ENCODE measurements at regions not wholly inside any gene's neighbourhood (a gene's known extent, or its start where the extent isn't known, plus 50 kb on each side); places are given as distances from the start of the nearest gene placed in this dataset.

GRCh38 chr10:10731366-10731765 is 286.3 kb upstream of the CELF2 start:
- Histone ChIP-seq H2AFZ (ENCODE audit: low read depth, low read length, poor library complexity, severe bottlenecking) (no peak overlapping the region), H3K27me3 (ENCODE audit: insufficient read depth, low read length) (no peaks in the 10 kb centered on the region), H3K4me1 (ENCODE audit: control insufficient read depth in 1 of 2, insufficient read depth in 2 of 2, low read length in 2 of 2) (no peaks in the 10 kb centered on the region), H3K9ac (ENCODE audit: low read length) (no peak overlapping the region), H4K20me1 (ENCODE audit: insufficient read depth) (no peaks in the 10 kb centered on the region), H3K36me3 (ENCODE audit: control insufficient read depth in 1 of 2, insufficient read depth in 2 of 2, low read length in 2 of 2) (no peaks in the 10 kb centered on the region), H3K9me3 (ENCODE audit: control insufficient read depth in 1 of 2, insufficient read depth in 1 of 2, low read depth in 1 of 2, low read length in 2 of 2) (peaks cover 3 to 19% of the 10 kb centered on the region in 2 experiments; a peak in 3 of 4 replicates), H3K4me3 (replicated peaks in 1 of 2; ENCODE audit: low read depth in 1 of 2, low read length in 2 of 2) (no peak overlapping the region), H3K9me2 (ENCODE audit: insufficient read depth) (no peaks in the 10 kb centered on the region), H3K27ac (ENCODE audit: low read depth, low read length) (no peak overlapping the region), H3K79me2 (ENCODE audit: insufficient read depth, low read length) (no peaks in the 10 kb centered on the region), H3K4me2 (ENCODE audit: low read length) (no peak overlapping the region)
- CTCF ChIA-PET, result no interaction called here
- intact Hi-C loops (cut with micrococcal nuclease), result no loop called here
- ATAC-seq (no peak), DNase-seq (ENCODE audit: low read depth, low spot score) (no peak)
- RAD21 ChIA-PET (ENCODE audit: low non-redundant PET in 1 of 2, low total read pairs in 2 of 2, uncharacterized antibody in 2 of 2, unreplicated experiment in 2 of 2), result no interaction called here
- TF ChIP-seq EZH2 (IDR thresholded peaks at IDR 0.05), result no peak
- TF ChIP-seq, protein P1, sequence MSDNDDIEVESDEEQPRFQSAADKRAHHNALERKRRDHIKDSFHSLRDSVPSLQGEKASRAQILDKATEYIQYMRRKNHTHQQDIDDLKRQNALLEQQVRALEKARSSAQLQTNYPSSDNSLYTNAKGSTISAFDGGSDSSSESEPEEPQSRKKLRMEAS (IDR thresholded peaks at IDR 0.05), result no peak
- TF ChIP-seq ZNF274 (IDR thresholded peaks at IDR 0.05; ENCODE audit: low read depth, low read length), result no peak
- TF ChIP-seq ATF3 (IDR thresholded peaks at IDR 0.05), result no peak
- no peak for TF ChIP-seq ZBTB33 (IDR thresholded peaks at IDR 0.05; ENCODE audit: extremely low read depth, insufficient replicate concordance, low read length)
- BruUV-seq (replicated peaks), result no TSS peak
- POLR2A ChIA-PET, result no interaction called here

GRCh38 chr10:10734356-10735064 is 283.2 kb upstream of the CELF2 start:
- DNase-seq (ENCODE audit: low read depth, low spot score) (no peak), ATAC-seq (no peak)
- H3K4me3 ChIP-seq (replicated peaks in 1 of 2; ENCODE audit: low read depth in 1 of 2, low read length in 2 of 2), result no peak overlapping the region
- H2AFZ ChIP-seq (ENCODE audit: low read depth, low read length, poor library complexity, severe bottlenecking), result no peak overlapping the region
- no peak overlapping the region for H3K27ac ChIP-seq (ENCODE audit: low read depth, low read length)
- H3K79me2 ChIP-seq (ENCODE audit: insufficient read depth, low read length), result no peaks in the 10 kb centered on the region
- no TSS peak for BruUV-seq (replicated peaks)
- no peak overlapping the region for H3K4me2 ChIP-seq (ENCODE audit: low read length)
- H3K36me3 ChIP-seq (ENCODE audit: control insufficient read depth in 1 of 2, insufficient read depth in 2 of 2, low read length in 2 of 2), result no peaks in the 10 kb centered on the region
- peaks cover 11 to 33% of the 10 kb centered on the region in 2 experiments for H3K9me3 ChIP-seq (ENCODE audit: control insufficient read depth in 1 of 2, insufficient read depth in 1 of 2, low read depth in 1 of 2, low read length in 2 of 2)
- ChIA-PET RAD21 (ENCODE audit: low non-redundant PET in 1 of 2, low total read pairs in 2 of 2, uncharacterized antibody in 2 of 2, unreplicated experiment in 2 of 2) (no interaction called here), CTCF (no interaction called here), POLR2A (no interaction called here)
- intact Hi-C loops (cut with micrococcal nuclease), result no loop called here
- no peaks in the 10 kb centered on the region for H3K27me3 ChIP-seq (ENCODE audit: insufficient read depth, low read length)
- no peaks in the 10 kb centered on the region for H3K9me2 ChIP-seq (ENCODE audit: insufficient read depth)
- H3K4me1 ChIP-seq (ENCODE audit: control insufficient read depth in 1 of 2, insufficient read depth in 2 of 2, low read length in 2 of 2), result no peaks in the 10 kb centered on the region
- no peak overlapping the region for H3K9ac ChIP-seq (ENCODE audit: low read length)
- H4K20me1 ChIP-seq (ENCODE audit: insufficient read depth), result no peaks in the 10 kb centered on the region
- no peak for TF ChIP-seq ZNF274 (IDR thresholded peaks at IDR 0.05; ENCODE audit: low read depth, low read length)
- no peak for TF ChIP-seq SRF (IDR thresholded peaks at IDR 0.05; ENCODE audit: low read depth)
- no peak for TF ChIP-seq RAD21 (IDR thresholded peaks at IDR 0.05; ENCODE audit: low read depth)
- TF ChIP-seq JUND (IDR thresholded peaks at IDR 0.05), result no peak
- TF ChIP-seq ZBTB33 (IDR thresholded peaks at IDR 0.05; ENCODE audit: extremely low read depth, insufficient replicate concordance, low read length), result no peak
- no peak for TF ChIP-seq SP1 (IDR thresholded peaks at IDR 0.05; ENCODE audit: low read depth)
- no peak for TF ChIP-seq ZFX (IDR thresholded peaks at IDR 0.05)
- no peak for TF ChIP-seq CEBPB (IDR thresholded peaks at IDR 0.05; ENCODE audit: low read depth)
- TF ChIP-seq, protein P2, sequence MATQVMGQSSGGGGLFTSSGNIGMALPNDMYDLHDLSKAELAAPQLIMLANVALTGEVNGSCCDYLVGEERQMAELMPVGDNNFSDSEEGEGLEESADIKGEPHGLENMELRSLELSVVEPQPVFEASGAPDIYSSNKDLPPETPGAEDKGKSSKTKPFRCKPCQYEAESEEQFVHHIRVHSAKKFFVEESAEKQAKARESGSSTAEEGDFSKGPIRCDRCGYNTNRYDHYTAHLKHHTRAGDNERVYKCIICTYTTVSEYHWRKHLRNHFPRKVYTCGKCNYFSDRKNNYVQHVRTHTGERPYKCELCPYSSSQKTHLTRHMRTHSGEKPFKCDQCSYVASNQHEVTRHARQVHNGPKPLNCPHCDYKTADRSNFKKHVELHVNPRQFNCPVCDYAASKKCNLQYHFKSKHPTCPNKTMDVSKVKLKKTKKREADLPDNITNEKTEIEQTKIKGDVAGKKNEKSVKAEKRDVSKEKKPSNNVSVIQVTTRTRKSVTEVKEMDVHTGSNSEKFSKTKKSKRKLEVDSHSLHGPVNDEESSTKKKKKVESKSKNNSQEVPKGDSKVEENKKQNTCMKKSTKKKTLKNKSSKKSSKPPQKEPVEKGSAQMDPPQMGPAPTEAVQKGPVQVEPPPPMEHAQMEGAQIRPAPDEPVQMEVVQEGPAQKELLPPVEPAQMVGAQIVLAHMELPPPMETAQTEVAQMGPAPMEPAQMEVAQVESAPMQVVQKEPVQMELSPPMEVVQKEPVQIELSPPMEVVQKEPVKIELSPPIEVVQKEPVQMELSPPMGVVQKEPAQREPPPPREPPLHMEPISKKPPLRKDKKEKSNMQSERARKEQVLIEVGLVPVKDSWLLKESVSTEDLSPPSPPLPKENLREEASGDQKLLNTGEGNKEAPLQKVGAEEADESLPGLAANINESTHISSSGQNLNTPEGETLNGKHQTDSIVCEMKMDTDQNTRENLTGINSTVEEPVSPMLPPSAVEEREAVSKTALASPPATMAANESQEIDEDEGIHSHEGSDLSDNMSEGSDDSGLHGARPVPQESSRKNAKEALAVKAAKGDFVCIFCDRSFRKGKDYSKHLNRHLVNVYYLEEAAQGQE (IDR thresholded peaks at IDR 0.05; ENCODE audit: low read depth), result no peak

All from HCT116 (cell line).